RPMI7951 (cell line): ENCODE measurements at regions not wholly inside any gene's neighbourhood (a gene's known extent, or its start where the extent isn't known, plus 50 kb on each side); places are given as distances from the start of the nearest gene placed in this dataset.
A peak's percentile ranks its signal among the peaks of the same experiment; 100 is the strongest.
"Not testable (repeated sequence)": the region's sequence is repeated elsewhere in the genome, so short reads cannot be mapped to it uniquely, and the experiment has no call there.

Source experiments
- DNase-seq: peaks from one replicate; pipeline ENCODE4 v3.0.0-alpha.2; 2012; ENCODE audit warnings: low read depth

DNA sequence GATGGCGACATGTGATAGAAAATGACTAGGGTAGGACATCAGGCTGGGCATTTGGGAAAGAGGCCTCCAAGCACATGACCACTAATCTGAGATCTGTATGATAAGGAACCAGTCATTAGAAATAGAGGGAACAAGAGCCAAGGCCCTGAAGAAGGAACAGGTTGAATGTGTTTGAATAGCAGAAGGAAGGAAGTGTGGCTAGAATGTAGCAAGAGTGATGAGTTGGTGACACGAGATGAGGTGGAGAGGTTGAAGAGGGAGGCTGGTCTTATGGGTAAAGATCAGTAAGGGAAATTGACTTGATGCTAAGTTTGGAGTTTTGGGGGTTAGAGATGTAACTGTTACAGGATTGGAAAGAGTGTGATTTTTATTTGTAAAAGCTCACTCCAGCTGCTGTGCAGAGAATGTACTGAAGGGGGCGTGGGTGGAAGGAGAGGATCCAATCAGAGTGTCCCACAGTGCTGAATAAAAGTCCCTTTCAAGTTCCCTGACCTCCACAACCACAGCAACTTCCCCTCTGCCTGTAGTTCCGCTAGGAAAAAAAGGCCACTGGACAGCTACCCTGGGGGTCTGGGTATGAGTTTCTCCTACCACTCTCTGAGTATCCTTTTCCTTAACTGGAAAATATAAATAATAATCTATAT lies 295.0 kb downstream of the OMA1 start:
- no peak for DNase-seq

DNA sequence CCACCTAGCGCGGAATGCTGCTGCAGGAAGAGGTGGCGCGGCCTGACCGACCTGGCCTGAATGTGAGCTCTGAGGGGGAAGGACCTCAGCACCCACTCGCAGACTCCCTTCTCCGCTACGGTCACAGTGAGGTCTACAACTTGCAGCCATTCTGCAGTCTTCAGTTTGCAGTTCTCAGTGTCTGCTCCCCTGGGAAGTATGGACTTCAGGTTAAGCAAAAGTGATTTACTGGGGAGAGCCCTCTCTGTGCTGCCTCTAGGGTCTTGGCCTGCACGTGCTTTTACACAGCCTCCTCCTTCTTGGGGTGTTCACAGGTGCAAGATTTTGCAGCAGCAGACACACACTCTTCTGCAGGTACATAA lies 296.0 kb downstream of the OMA1 start:
- DNase-seq, result no peak

DNA sequence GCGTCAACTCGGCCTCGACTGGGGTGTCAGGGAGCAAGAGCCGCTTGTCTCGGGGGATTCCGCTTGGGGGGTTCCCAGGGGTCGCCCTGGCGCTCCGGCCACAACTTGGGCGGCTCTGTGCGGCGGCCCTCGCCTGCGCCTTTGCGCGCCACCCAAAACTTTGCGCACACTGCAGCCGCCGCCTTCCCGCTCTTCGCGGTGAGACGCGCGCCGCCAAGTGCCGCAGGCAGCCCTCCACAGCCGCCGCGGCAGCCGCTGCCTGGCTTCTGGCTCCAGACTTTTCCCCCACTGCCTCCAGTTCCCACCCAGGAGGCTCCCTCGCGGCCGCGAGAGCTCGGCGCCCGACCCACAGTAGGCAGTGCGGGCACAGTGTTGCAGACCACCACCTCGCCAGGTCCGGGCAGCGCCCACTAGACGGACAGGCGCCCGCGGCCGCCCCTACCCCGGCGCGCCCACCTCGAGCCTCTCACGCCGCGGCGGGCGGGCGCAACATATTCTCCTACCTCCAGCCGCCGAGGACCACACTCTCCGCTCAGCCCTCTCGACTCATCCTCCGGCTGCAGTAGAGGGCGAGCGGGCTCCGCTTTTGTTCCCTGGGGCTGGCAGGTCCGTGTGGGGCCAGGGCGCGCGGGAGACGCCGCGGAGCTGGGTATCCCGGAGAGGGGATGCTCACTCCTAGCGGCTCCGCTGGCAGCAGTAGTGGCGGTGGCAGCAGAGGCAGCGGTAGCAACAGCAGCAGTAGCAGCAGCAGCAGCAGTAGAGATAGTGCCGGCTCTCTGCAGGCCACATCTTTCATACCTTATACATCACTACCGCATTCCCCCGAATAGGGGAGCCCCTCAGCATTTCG lies 296.6 kb downstream of the OMA1 start:
- no peak for DNase-seq

DNA sequence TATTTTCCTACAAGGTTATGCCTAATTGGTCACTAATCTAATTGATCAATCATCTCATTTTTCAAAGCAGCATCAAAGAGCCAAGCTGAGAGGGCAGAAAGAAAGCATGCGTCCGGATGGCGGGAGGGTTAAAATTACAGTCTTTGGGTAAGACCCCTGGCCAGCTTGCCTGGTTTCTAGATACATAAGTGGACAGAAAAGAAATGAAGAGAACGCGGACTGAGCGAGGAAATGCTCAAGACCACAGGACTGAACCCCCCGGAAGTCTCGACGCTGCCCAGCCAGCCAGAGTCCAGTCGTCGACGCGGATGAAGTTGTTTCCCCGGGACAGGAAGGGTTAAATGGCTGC lies 297.2 kb downstream of the OMA1 start:
- no peak for DNase-seq

DNA sequence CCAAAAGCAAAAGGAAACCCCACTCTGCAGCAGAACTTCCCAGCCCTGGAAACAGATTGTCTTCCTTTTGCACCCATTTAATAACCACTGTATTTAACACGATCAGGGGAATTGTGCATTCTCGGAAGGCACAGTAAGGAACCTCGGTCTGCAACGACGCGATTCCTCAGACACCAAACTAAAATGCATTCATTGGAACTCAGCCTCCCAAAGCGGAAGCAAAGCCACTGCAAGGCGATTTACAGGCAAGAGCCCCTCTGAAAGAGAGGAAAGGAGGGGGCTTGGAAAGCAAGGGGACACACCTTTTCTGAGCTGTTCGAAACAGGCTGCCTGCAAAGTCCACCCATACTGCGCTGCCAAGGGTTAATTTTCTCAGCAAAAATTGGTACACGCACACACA lies 297.7 kb downstream of the OMA1 start:
- no peak for DNase-seq

GRCh38 chr1:58248072-58248471 lies 298.5 kb downstream of the OMA1 start:
- DNase-seq, result no peak

GRCh38 chr1:58246549-58246948 lies 300.0 kb downstream of the OMA1 start:
- no peak for DNase-seq

DNA sequence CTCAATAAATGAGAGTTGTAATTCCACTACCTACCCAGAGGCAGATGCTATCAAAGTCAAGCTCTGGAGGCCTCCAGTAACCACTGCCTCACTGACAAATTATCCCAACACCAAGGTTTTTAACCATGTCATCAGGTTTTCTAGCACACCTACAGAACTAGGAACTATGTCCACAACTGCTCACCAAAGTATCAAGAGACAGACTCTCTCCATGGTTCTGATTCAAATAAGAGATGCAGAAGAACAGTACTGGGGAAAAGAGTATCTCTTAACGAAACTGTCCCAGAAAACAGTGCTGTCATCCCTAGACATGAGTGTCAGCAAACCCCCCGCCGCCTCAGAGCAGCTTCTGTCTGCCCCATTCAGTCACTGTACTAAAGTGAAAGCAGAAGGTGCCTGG lies 301.7 kb downstream of the OMA1 start:
- DNase-seq, result no peak

GRCh38 chr1:58238846-58239245 lies 307.7 kb downstream of the OMA1 start:
- no peak for DNase-seq

- no peak for DNase-seq
These were observed 312.8 kb downstream of the OMA1 start for GRCh38 chr1:58233729-58234128.

GRCh38 chr1:58231204-58231603 lies 315.3 kb downstream of the OMA1 start:
- DNase-seq, result peak; percentile 22

- DNase-seq, result no peak
These were observed 318.9 kb downstream of the OMA1 start for GRCh38 chr1:58227604-58228003.

DNA sequence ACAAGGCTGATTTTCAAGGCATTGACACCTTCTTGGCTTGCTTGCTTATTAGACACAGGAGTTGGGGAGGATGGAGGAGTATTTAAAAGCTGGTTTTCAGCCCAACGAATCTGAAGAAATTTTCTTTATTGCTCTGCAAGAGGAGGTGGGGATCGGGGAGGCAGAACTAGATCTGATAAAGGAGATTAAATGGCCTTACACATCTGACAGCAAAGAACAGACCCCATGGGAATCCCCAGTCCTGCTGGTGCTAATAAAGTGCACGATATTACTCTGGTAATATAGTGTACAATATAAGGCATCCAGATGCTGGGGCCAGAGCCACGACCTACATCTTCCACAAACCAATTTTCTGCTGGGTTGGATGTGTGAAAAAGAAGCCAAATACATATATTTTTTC lies 323.0 kb downstream of the OMA1 start:
- no peak for DNase-seq

DNA sequence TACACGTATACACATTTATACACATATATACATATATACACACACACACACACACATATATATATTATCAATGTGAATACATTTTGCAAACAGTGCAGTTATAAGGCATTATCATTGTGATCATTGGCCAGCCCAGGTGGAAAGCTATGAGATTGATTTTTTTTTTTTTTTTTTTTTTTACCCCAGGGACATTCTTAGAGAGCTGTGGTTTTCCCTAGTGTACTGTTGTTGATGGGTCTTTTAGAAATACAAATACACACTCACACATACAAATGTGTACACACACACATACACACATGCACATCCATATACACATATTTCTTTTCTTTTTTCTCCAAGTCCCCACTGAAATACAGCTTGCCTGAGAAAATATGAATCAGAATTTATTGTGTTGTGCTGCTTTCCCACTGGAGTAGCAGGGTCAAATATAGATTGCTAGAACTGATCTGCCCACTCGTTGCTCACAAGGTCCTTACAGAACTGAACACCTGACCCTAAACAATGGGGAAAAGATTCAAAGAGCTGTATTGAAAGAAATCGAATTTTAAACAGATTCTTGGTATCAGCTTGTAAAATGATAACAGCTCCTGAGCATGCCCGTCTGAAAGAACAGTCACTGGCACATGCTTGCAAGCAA lies 325.6 kb downstream of the OMA1 start:
- no peak for DNase-seq

DNA sequence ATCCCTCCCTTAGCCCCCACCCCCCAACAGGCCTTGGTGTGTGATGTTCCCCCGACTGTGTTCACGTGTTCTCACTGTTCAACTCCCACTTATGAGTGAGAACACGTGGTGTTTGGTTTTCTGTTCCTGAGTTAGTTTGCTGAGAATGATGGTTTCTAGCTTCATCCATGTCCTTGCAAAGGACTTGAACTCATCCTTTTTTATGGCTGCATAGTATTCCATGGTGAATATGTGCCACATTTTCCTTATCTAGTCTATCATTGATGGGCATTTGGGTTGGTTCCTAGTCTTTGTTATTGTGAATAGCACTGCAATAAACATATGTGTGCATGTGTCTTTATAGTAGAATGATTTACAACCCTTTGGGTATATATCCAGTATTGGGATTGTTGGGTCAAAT lies 330.4 kb downstream of the OMA1 start:
- not testable (repeated sequence) for DNase-seq

DNA sequence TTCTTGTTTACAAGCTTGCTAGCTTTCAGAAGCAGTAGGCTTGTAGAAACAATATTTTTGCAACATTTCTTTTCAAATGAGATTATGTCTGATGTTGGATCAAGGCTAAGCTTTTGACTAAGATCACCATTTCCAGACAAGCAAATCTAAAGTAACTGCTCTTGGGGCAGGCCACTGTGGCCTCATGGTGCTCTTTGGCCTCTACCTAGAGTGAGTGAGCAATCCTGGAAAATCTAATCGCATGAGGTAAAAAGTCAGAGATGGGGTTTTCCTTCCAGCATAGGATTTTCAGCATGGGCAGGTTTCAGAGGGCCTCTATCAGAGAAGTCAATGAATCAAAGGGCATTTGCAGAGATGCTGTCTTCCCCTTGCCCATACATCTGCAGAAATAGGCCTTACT lies 331.9 kb downstream of the OMA1 start:
- no peak for DNase-seq

- DNase-seq, result no peak
These were observed 334.7 kb downstream of the OMA1 start for GRCh38 chr1:58211869-58212268.

GRCh38 chr1:58209575-58209974 lies 337.0 kb downstream of the OMA1 start:
- DNase-seq, result no peak

GRCh38 chr1:58206749-58207148 lies 339.8 kb downstream of the OMA1 start:
- DNase-seq, result no peak

DNA sequence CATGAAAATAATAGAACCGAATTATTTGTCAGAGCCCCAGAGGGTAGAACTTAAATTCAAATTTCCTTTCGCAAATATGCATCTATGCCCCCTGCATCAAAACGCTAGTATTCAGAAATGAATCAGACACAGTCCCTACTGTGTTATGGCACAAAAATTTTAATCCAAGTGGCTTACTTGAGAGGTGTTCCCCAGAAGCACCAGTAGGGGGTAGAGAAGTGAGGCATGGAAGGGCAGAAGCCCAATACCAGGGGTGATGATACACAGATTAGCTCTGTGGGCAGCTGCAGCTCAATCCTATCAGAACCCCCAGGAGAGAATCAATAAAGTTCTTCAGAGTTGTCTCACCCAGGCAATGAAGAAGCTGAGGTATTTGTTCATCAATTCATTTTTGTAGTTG lies 342.2 kb downstream of the OMA1 start:
- peak; percentile 3 for DNase-seq

DNA sequence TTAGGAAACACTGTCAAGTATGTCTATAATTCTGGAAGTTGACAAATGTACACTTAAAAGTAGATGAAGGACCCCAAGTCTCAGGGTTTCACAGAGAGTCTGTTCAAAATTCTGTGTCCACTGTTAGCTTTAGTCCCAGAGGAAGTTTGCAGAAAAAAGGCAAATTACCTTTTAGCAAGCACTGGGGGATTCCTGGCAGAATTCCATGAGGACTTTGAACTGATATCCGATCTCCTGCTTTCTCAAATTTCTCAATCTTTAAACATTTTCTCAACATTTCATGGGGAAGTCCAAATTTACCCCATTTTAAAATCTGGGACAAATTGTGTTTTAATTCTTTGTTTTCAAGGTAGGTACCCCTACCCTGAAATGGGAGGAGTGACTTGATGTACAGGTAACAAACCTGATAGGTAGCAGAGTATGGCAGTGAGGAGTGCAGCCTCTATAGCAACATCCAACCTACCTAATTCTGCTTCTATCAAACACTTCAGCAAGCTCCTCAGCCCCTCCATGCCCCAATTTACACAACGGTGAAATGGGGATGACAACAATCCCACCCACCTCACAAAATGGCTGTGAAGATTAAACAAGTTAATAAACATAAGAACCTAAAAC lies 344.9 kb downstream of the OMA1 start:
- DNase-seq, result no peak

- DNase-seq, result no peak
These were observed 346.1 kb downstream of the OMA1 start for GRCh38 chr1:58200437-58200836.

GRCh38 chr1:58197811-58198210 lies 348.7 kb downstream of the OMA1 start:
- no peak for DNase-seq
